Stimulated activated CD4-positive, alpha-beta T cell treated with anti-CD3 and anti-CD28 coated beads, Interleukin-2, amount 100 ng/mL, for 4 hours (primary cell): ENCODE measurements at regions not wholly inside any gene's neighbourhood (a gene's known extent, or its start where the extent isn't known, plus 50 kb on each side); places are given as distances from the start of the nearest gene placed in this dataset.
"Not testable (repeated sequence)": the region's sequence is repeated elsewhere in the genome, so short reads cannot be mapped to it uniquely, and the experiment has no call there.

ENCODE experiments used
- DNase-seq: peaks from one replicate; pipeline ENCODE4 v3.0.0-alpha.2; 2020; ENCODE audit warnings: low read depth

DNA sequence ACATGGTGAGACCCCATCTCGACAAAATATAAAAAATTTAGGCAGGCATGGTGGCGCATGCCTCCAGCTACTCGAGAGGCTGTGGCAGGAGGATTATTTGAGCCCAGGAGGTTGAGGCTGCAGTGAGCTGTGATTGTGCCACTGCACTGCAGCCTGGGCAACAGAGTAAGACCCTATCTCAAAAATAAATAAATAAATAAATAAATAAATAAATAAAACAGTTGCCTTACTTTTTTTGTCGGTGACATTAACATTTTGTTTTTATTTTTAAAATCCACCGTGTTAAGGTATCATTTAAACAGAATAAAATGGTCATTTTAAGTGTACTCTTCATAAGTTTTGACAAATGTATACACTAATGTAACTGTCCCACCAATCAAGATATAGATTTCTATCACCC lies 57.0 kb downstream of the RASL11A start:
- no peak for DNase-seq

GRCh38 chr13:27329210-27329609 lies 58.6 kb downstream of the RASL11A start:
- DNase-seq: no peak

- no peak for DNase-seq
Measured at GRCh38 chr13:27334774-27335435, 64.3 kb downstream of the RASL11A start.

GRCh38 chr13:27336014-27336673 lies 65.5 kb downstream of the RASL11A start:
- DNase-seq: no peak

DNA sequence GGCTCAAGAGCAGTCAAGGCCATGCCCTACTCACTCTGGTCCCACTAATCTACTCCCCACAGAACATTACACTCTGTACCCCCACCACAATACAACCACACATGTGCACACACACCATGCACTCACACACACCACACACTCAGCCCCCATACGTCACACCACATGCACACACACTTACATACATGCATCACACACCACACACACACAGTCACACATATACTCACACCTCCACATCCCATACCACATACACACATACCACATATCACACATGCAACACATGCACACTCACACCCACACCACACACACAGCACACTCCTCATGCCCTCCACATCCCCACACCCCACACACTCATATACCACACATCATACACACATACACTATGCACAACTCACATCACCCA lies 67.6 kb downstream of the RASL11A start:
- no peak for DNase-seq

GRCh38 chr13:27338816-27339215 lies 68.2 kb downstream of the RASL11A start:
- DNase-seq: no peak

DNA sequence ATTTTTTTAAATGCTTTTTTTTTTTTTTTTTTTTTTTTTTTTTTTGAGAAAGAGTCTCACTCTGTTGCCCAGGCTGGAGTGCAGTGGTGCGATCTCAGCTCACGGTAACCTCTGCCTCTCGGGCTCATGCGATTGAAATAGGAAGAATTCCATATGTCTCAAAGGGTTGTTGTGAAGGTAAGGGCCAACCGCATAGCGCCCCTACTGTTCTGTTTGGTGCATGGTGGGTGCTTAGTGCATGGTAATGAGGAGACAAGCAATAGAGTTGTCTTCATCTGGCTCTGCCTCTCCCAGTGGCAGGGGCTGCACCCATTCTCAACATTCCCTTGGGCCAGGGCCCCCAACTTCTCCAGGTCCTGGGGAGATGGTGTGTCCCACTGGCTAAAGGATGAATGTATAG lies 68.7 kb downstream of the RASL11A start:
- DNase-seq: peak; percentile 31

- no peak for DNase-seq
Measured at GRCh38 chr13:27341616-27342015, 71.0 kb downstream of the RASL11A start.

DNA sequence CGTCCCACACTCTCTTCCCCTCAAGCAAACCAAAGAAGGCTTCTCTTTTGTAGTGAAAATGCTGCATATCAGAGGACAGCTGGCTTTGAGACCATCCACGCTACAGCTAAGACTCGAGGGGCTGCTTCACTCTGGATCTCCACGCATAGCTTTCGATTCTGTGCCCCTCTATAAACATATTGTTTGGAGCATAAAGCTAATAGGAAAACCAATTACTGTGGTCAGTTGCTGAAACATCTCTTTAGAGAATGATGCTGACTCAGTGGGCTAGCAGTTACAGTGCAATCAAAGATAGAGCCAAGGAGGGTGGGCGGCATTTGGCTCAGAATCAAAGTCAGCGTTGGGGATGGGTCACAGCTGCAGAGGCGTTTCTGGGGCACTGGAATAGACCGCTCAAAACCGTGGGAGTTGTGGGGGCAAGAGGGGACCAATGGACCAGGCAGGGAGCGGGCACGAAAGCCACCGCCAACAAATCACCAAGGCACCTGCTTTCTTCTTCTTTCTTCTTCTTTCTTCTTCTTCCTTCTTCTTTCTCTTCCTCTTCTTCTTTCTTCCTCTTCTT lies 76.7 kb downstream of the RASL11A start:
- no peak for DNase-seq

- no peak for DNase-seq
Measured at GRCh38 chr13:27348461-27348860, 76.0 kb upstream of the GTF3A start.

DNA sequence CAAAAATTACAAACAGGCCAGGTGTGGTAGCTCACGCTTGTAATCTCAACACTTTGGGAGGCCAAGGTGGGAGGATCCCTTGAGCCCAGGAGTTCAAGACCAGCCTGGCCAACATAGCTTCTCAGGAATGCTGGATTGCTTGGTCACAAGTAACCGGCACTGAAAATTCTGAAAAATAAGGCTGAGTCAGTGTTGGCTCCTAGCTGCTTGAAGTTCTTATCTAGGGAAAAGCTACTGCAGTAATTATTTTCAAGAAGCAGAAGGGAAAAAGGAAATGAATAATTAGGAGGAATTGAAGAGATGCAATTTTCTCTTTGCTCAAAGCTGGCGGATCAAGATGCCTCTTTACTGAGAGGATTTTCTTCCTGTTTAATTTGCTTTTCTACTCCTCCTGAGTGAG lies 75.0 kb upstream of the GTF3A start:
- no peak for DNase-seq

- DNase-seq: not testable (repeated sequence)
Measured at GRCh38 chr13:27350825-27351224, 73.6 kb upstream of the GTF3A start.

GRCh38 chr13:27352698-27353097 lies 71.7 kb upstream of the GTF3A start:
- no peak for DNase-seq

- DNase-seq: no peak
Measured at GRCh38 chr13:27353166-27353583, 71.2 kb upstream of the GTF3A start.

GRCh38 chr13:27353708-27354107 lies 70.7 kb upstream of the GTF3A start:
- no peak for DNase-seq

DNA sequence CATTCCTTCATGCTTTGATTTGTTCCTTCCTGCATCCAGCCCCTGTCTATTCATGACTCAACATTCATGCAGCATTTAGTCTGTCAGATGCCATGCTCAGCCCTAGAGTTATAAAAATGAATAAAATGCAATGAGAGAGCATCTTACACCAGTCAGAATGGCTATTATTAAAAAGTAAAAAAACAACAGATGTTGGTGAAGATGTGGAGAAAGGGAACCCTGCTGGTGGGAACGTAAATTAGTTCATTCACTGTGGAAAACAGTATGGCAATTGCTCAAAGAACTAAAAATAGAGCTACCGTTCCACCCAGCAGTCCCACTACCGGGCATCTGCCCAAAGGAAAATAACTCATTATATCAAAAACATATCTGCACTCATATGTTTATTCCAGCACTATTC lies 70.0 kb upstream of the GTF3A start:
- DNase-seq: no peak

DNA sequence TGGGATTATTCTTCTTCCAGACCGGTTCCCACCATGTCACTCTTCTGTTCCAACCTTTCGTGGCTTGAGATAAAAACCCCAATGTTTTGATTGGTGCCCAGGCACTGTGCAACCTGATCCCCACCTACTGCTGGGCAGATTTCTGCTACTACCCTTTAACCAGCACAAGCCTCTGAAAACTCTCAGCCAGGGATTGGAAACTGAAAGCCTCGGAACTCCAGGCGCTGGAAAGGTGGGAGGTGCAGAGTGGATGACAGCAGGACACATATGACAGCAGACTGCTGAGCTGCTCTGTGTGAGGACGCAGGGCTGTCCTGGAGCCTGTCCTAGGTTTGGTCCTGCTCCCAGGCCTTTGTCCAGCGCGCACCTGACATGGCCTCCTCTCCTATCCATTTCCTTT lies 68.5 kb upstream of the GTF3A start:
- DNase-seq: no peak

DNA sequence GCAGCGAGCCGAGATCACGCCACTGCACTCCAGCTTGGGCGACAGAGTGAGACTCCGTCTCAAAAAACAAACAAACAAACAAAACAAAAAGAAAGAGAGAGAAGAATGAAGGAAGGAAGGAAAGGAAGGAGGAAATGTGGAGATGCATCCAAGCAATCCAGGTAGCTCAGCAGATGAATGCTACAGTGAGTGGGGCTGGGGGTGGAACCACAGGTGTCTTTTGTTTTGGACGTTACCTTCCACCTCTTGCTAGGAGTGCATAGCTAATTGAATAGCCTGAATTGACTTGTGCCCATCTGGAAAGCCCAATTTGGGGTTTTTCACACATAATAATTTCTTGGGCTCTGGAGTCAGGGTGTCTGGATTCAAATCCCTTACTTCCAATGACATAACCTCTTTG lies 66.0 kb upstream of the GTF3A start:
- DNase-seq: no peak

GRCh38 chr13:27359199-27359821 lies 65.1 kb upstream of the GTF3A start:
- peak; percentile 63 for DNase-seq

DNA sequence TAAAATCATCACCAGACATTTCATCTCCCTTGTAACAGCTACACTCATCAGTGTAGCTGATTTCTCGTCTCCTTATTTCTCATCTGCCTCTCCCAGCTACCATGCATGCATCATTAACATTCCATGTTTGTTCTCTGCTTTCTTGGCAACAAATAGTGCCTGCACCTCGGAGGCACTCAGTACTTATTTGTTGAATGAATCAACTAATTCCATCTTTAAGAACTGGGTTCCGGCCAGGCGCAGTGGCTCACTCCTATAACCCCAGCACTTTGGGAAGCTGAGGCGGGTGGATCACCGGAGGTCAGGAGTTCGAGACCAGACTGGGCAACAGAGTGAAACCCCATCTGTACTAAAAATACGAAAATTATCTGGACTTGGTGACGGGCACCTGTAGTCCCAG lies 63.9 kb upstream of the GTF3A start:
- no peak for DNase-seq

DNA sequence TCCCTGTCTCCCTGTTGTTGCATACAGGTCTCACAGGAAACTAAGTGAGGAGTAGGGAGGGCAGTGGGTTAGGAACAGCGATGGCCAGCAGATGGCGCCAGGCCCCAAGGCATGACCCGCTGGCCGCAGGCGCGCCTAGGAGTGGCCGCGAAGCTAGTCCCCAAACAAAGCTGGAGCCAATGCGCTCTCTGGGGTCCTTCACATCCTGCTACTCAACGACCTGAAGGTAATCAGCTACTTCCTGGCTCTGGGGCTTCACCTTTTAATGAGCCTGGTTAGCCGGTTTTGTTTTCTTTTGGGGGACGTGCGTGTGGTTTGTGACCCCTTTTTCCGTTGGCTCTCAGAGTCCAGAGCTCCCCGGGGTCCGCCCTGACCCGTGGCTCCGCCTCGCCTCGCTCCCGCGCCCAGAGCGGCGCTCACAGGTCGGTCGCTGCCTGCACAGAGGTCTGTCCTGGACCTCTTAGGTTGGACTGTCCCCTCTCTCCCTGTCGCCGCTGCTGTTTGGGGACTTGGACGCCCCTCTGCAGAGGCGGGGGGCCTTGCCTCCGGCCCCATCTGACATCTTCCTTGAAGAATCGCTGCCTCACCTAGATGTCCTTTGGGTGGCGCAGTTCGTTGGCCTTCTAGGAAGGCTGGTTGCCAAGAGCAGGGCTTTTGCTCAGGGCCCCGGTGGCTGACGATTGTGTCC lies 62.2 kb upstream of the GTF3A start:
- DNase-seq: peak; percentile 53

DNA sequence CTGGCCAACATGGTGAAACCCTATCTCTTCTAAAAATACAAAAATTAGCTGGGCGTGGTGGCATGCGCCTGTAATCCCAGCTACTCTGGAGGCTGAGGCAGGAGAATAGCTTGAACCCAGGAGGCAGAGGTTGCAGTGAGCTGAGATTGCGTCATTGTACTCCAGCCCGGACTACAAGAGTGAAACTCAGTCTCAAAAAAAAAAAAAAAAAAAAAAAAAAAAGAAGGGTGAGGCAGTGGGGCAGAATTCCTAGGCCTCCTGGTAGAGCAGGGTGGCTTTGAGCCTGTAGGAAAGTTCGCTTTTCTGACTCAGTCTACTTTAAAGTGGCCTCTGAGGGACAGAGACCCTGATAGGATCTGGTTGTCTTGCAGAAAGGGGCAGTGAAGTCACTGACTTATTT lies 60.8 kb upstream of the GTF3A start:
- DNase-seq: not testable (repeated sequence)

DNA sequence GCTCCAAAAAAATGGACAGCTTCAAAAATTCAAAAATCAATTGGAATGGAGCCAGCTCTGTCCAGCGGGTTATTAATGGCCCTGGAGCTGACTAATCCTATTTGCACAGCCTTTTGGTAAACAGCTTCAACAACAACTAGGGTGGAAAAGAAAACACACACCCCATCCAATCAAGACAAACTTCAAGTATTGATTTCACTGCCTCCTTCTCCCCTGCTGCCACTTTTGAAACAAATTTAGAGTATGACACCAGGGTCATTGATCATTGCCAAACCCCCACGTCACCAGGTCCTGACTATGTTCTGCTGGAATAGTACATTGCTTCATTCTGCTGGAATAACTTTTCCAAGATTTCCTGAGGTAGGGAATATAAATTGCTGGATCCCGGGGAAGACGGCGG lies 56.8 kb upstream of the GTF3A start:
- DNase-seq: no peak
